ENCODE measurements at regions not wholly inside any gene's neighbourhood (a gene's known extent, or its start where the extent isn't known, plus 50 kb on each side); places are given as distances from the start of the nearest gene placed in this dataset.

GRCh38 chrX:40154250-40154852 lies 56.6 kb upstream of the BCOR start:
- no peak for DNase-seq (ENCODE audit: extremely low read depth in 1 of 2, low read depth in 1 of 2)

- DNase-seq (ENCODE audit: extremely low read depth in 1 of 2, low read depth in 1 of 2) = no peak
These were observed 55.8 kb upstream of the BCOR start for GRCh38 chrX:40153345-40154249.

- no peak for DNase-seq (ENCODE audit: extremely low read depth in 1 of 2, low read depth in 1 of 2)
These were observed 55.1 kb upstream of the BCOR start for GRCh38 chrX:40152741-40153344.

- DNase-seq (ENCODE audit: extremely low read depth in 1 of 2, low read depth in 1 of 2) = no peak
These were observed 54.5 kb upstream of the BCOR start for GRCh38 chrX:40152173-40152711.

GRCh38 chrX:40151211-40152172 lies 53.7 kb upstream of the BCOR start:
- no peak for DNase-seq (ENCODE audit: extremely low read depth in 1 of 2, low read depth in 1 of 2)

- DNase-seq (ENCODE audit: extremely low read depth in 1 of 2, low read depth in 1 of 2) = no peak
These were observed 52.7 kb upstream of the BCOR start for GRCh38 chrX:40150503-40150902.

- no peak for DNase-seq (ENCODE audit: extremely low read depth in 1 of 2, low read depth in 1 of 2)
These were observed 51.8 kb upstream of the BCOR start for GRCh38 chrX:40149286-40150175.

- DNase-seq (ENCODE audit: extremely low read depth in 1 of 2, low read depth in 1 of 2) = no peak
These were observed 50.9 kb upstream of the BCOR start for GRCh38 chrX:40148385-40149285.

GRCh38 chrX:40147971-40148370 lies 50.2 kb upstream of the BCOR start:
- DNase-seq (ENCODE audit: extremely low read depth in 1 of 2, low read depth in 1 of 2) = no peak
